SK-N-SH (cell line): ENCODE measurements at regions not wholly inside any gene's neighbourhood (a gene's known extent, or its start where the extent isn't known, plus 50 kb on each side); places are given as distances from the start of the nearest gene placed in this dataset.

ENCODE experiments used
- CTCF ChIA-PET: fragments of 300-600, 350-600 bp; formaldehyde crosslinking; extraction: SDS; loops from one replicate; lab custom pipeline; 2021; lab: Yijun Ruan, JAX
- POLR2A ChIA-PET: fragments of 350-600 bp; sonication (Branson Sonifier 250); formaldehyde crosslinking; extraction: SDS; loops from one replicate; lab custom pipeline; 2020; ENCODE audit warnings: antibody characterized with exemption, inconsistent platforms; lab: Yijun Ruan, JAX
- DNase-seq: peaks from one replicate; pipeline ENCODE4 v3.0.0; 2012
- H2AFZ ChIP-seq: fragments of 200-600 bp; sonication (generic); 2 replicates; pipeline ENCODE4 v1.8.1; 2016; ENCODE audit warnings: antibody characterized with exemption, mild to moderate bottlenecking, low read depth
- H3F3A ChIP-seq: fragments of 200-600 bp; sonication (generic); replicated peaks from 2 replicates; pipeline ENCODE3; 2016; ENCODE audit warnings: antibody characterized with exemption, mild to moderate bottlenecking; ENCODE audit not compliant: insufficient read depth
- H3K27ac ChIP-seq, 2 experiments: fragments of 200-500 bp in 1 of 2; fragments of 200-600 bp in 1 of 2; sonication (Bioruptor generic) in 1 of 2; sonication (generic), shearing (Covaris generic) in 1 of 2; 2 replicates each; pipeline versions ENCODE4 v1.5.1 to v1.6.1; 2014 to 2016; ENCODE audit warnings: low read depth in 2 of 2, inconsistent platforms in 1 of 2, low read length in 1 of 2, mild to moderate bottlenecking in 1 of 2, mixed read lengths in 1 of 2
- H3K27me3 ChIP-seq: fragments of 200-600 bp; sonication (generic), shearing (Covaris generic); 2 replicates; pipeline ENCODE4 v1.6.1; 2016; ENCODE audit warnings: mixed run types; ENCODE audit not compliant: insufficient read depth
- H3K36me3 ChIP-seq, 2 experiments: fragments of 200-500 bp in 1 of 2; fragments of 200-600 bp in 1 of 2; sonication (Bioruptor generic) in 1 of 2; sonication (generic) in 1 of 2; replicated peaks in 1 of 2; 2 replicates each; pipeline versions ENCODE3 to v1.5.1; 2014 to 2016; ENCODE audit warnings: low read length in 1 of 2, mild to moderate bottlenecking in 1 of 2; ENCODE audit not compliant: insufficient read depth in 2 of 2, control insufficient read depth in 1 of 2
- H3K4me1 ChIP-seq, 2 experiments: fragments of 200-500 bp in 1 of 2; fragments of 200-600 bp in 1 of 2; sonication (Bioruptor generic) in 1 of 2; sonication (generic), shearing (Covaris generic) in 1 of 2; 2 replicates each; pipeline versions ENCODE4 v1.5.1 to v1.6.1; 2014 to 2016; ENCODE audit warnings: low read depth in 1 of 2, low read length in 1 of 2, mixed run types in 1 of 2; ENCODE audit not compliant: insufficient read depth in 2 of 2, control insufficient read depth in 1 of 2
- H3K4me2 ChIP-seq: fragments of 200-600 bp; sonication (generic), shearing (Covaris generic); 2 replicates; pipeline ENCODE4 v1.6.1; 2017; ENCODE audit warnings: mixed run types
- H3K4me3 ChIP-seq, 2 experiments: fragments of 200-500 bp in 1 of 2; fragments of 200-600 bp in 1 of 2; sonication (Bioruptor generic) in 1 of 2; sonication (generic), shearing (Covaris generic) in 1 of 2; 2 replicates each; pipeline versions ENCODE4 v1.5.1 to v1.8.1; 2014 to 2016; ENCODE audit warnings: low read depth in 2 of 2, inconsistent platforms in 1 of 2, low read length in 1 of 2, mild to moderate bottlenecking in 1 of 2, mixed read lengths in 1 of 2, moderate library complexity in 1 of 2
- H3K79me2 ChIP-seq: fragments of 200-600 bp; sonication (generic); 2 replicates; pipeline ENCODE4 v1.8.1; 2017; ENCODE audit warnings: mild to moderate bottlenecking; ENCODE audit not compliant: insufficient read depth
- H3K9ac ChIP-seq: fragments of 200-600 bp; sonication (generic); 2 replicates; pipeline ENCODE4 v1.6.1; 2017; ENCODE audit warnings: mixed run types
- H3K9me2 ChIP-seq: fragments of 200-600 bp; sonication (generic); 2 replicates; pipeline ENCODE4 v1.6.1; 2017; ENCODE audit warnings: mixed run types
- H3K9me3 ChIP-seq: fragments of 200-600 bp; sonication (generic); 2 replicates; pipeline ENCODE4 v1.6.1; 2017; ENCODE audit warnings: mixed run types, mild to moderate bottlenecking, moderate library complexity
- H4K20me1 ChIP-seq: fragments of 200-600 bp; sonication (generic); 2 replicates; pipeline ENCODE4 v1.6.1; 2017; ENCODE audit warnings: mild to moderate bottlenecking, mixed run types; ENCODE audit not compliant: insufficient read depth
- CHD2 ChIP-seq: fragments of 150-350 bp; IDR thresholded peaks from 2 replicates; pipeline ENCODE4 v1.6.1; 2018; ENCODE audit warnings: low read length; ENCODE audit not compliant: partially characterized antibody
- ELF1 ChIP-seq: IDR thresholded peaks from 2 replicates; pipeline ENCODE4 v1.4.0; 2012
- EP300 ChIP-seq, 2 experiments: IDR thresholded peaks; 2 replicates each; pipeline versions ENCODE4 v1.4.0 to v1.6.1; 2012; ENCODE audit warnings: borderline replicate concordance in 1 of 2, low read depth in 1 of 2, low read length in 1 of 2
- EZH2phosphoT487 ChIP-seq: fragments of 200-600 bp; sonication (generic); IDR thresholded peaks from 2 replicates; pipeline ENCODE4 v1.6.1; 2017; ENCODE audit warnings: low read depth, mixed run types, mild to moderate bottlenecking, antibody characterized with exemption, moderate library complexity, borderline replicate concordance
- FOSL2 ChIP-seq: IDR thresholded peaks from 2 replicates; pipeline ENCODE4 v1.4.0; 2012; ENCODE audit warnings: low read depth, mild to moderate bottlenecking, moderate library complexity, borderline replicate concordance
- FOXM1 ChIP-seq: IDR thresholded peaks from 2 replicates; pipeline ENCODE4 v1.4.0; 2012; ENCODE audit warnings: low read depth, mild to moderate bottlenecking
- GABPA ChIP-seq: IDR thresholded peaks from 2 replicates; pipeline ENCODE4 v1.4.0; 2012; ENCODE audit warnings: low read depth, mild to moderate bottlenecking
- GATA2 ChIP-seq: sonication (generic); formaldehyde crosslinking; IDR thresholded peaks from 2 replicates; pipeline ENCODE4 v1.5.0; 2020; ENCODE audit warnings: mild to moderate bottlenecking, missing genetic modification reagents
- NFIC ChIP-seq: IDR thresholded peaks from 2 replicates; pipeline ENCODE4 v1.4.0; 2012; ENCODE audit warnings: borderline replicate concordance
- POLR2AphosphoS5 ChIP-seq: IDR thresholded peaks from 2 replicates; pipeline ENCODE4 v1.6.1; 2012; ENCODE audit warnings: low read depth, low read length
- RCOR1 ChIP-seq: fragments of 150-350 bp; IDR thresholded peaks from 2 replicates; pipeline ENCODE4 v1.6.1; 2017; ENCODE audit warnings: antibody characterized with exemption, low read length
- RFX5 ChIP-seq: IDR thresholded peaks from 2 replicates; pipeline ENCODE4 v1.6.1; 2012; ENCODE audit warnings: mild to moderate bottlenecking, improper control_type of control experiment, low read length
- TAF1 ChIP-seq: IDR thresholded peaks from 2 replicates; pipeline ENCODE4 v1.6.1; 2012; ENCODE audit warnings: low read depth, mild to moderate bottlenecking, low read length, moderate library complexity, borderline replicate concordance
- TCF12 ChIP-seq: IDR thresholded peaks from 2 replicates; pipeline ENCODE4 v1.4.0; 2012
- USF1 ChIP-seq: IDR thresholded peaks from 2 replicates; pipeline ENCODE4 v1.4.0; 2012; ENCODE audit warnings: low read depth, borderline replicate concordance
- WGBS: methylation state at CpG from one replicate; pipeline ENCODE4 v1.1.6; 2017; ENCODE audit warnings: low lambda C conversion rate; 5-methylcytosine and 5-hydroxymethylcytosine counted together
- TF ChIP-seq, protein P1 (sequence below): fragments of 150-350 bp; IDR thresholded peaks from 2 replicates; pipeline ENCODE4 v1.6.1; 2016; ENCODE audit warnings: mild to moderate bottlenecking, low read depth, low read length
- TF ChIP-seq, protein P2 (sequence below): fragments of 200-600 bp; sonication (generic); IDR thresholded peaks from 2 replicates; pipeline ENCODE4 v1.6.1; 2017; ENCODE audit warnings: antibody characterized with exemption, mild to moderate bottlenecking, moderate library complexity
- TF ChIP-seq, protein P3 (sequence below): IDR thresholded peaks from 2 replicates; pipeline ENCODE4 v1.4.0; 2012; ENCODE audit warnings: low read depth, borderline replicate concordance
- TF ChIP-seq, protein P4 (sequence below): fragments of 150-350 bp; IDR thresholded peaks from 2 replicates; pipeline ENCODE4 v1.6.1; 2017; ENCODE audit warnings: antibody characterized with exemption, low read length, low read depth, borderline replicate concordance

- no peak for TF ChIP-seq NFIC
These were observed 1047.6 kb upstream of the FANCL start (continued) for GRCh38 chr2:59288771-59289170.

GRCh38 chr2:59282374-59283057, 1041.4 kb upstream of the FANCL start:
- CTCF ChIA-PET: no interaction called here
- Histone ChIP-seq H3K9me2 (no peaks in the 10 kb centered on the region), H3K27ac (peak overlapping the region in 1 of 2 experiments; percentile 58; a peak in 2 of 4 replicates), H3K27me3 (no peaks in the 10 kb centered on the region), H3K4me3 (no peak overlapping the region), H2AFZ (no peak overlapping the region), H3K9me3 (no peaks in the 10 kb centered on the region), H3K9ac (no peak overlapping the region), H3K79me2 (no peaks in the 10 kb centered on the region), H4K20me1 (no peaks in the 10 kb centered on the region), H3K4me2 (no peak overlapping the region), H3K36me3 (no peaks in the 10 kb centered on the region)
- POLR2A ChIA-PET: no interaction called here
- 11% methylated on average over 6 of the region's 6 CpGs for WGBS
- TF ChIP-seq, protein P1, sequence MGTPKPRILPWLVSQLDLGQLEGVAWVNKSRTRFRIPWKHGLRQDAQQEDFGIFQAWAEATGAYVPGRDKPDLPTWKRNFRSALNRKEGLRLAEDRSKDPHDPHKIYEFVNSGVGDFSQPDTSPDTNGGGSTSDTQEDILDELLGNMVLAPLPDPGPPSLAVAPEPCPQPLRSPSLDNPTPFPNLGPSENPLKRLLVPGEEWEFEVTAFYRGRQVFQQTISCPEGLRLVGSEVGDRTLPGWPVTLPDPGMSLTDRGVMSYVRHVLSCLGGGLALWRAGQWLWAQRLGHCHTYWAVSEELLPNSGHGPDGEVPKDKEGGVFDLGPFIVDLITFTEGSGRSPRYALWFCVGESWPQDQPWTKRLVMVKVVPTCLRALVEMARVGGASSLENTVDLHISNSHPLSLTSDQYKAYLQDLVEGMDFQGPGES: no peak
- peak; percentile 56 for TF ChIP-seq RCOR1
- TF ChIP-seq GATA2 (CRISPR knock-in tag): peak; percentile 59
- TF ChIP-seq CHD2: no peak
- TF ChIP-seq, all 33 proteins: peak for 2
- peak; percentile 13 for DNase-seq
- Histone ChIP-seq H3F3A (no peaks in the 10 kb centered on the region), H3K4me1 (peaks cover 0 to 5% of the 10 kb centered on the region in 2 experiments; a peak in 2 of 4 replicates)

- peaks cover 0 to 2% of the 10 kb centered on the region in 2 experiments; a peak in 2 of 4 replicates for H3K4me1 ChIP-seq
- H3K9ac ChIP-seq: no peak overlapping the region
- ChIA-PET POLR2A (no interaction called here), CTCF (no interaction called here)
- TF ChIP-seq POLR2AphosphoS5 (no peak), ELF1 (no peak), GABPA (no peak), USF1 (no peak), FOSL2 (no peak), EP300 (IDR thresholded peaks at IDR 0.05; ENCODE audit: borderline replicate concordance in 1 of 2, low read depth in 1 of 2, low read length in 1 of 2) (no peak), FOXM1 (no peak), TAF1 (no peak), EZH2phosphoT487 (no peak), NFIC (no peak), CHD2 (no peak), RFX5 (no peak), TCF12 (no peak)
- TF ChIP-seq, protein P2, sequence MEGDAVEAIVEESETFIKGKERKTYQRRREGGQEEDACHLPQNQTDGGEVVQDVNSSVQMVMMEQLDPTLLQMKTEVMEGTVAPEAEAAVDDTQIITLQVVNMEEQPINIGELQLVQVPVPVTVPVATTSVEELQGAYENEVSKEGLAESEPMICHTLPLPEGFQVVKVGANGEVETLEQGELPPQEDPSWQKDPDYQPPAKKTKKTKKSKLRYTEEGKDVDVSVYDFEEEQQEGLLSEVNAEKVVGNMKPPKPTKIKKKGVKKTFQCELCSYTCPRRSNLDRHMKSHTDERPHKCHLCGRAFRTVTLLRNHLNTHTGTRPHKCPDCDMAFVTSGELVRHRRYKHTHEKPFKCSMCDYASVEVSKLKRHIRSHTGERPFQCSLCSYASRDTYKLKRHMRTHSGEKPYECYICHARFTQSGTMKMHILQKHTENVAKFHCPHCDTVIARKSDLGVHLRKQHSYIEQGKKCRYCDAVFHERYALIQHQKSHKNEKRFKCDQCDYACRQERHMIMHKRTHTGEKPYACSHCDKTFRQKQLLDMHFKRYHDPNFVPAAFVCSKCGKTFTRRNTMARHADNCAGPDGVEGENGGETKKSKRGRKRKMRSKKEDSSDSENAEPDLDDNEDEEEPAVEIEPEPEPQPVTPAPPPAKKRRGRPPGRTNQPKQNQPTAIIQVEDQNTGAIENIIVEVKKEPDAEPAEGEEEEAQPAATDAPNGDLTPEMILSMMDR: no peak
- TF ChIP-seq, protein P3, sequence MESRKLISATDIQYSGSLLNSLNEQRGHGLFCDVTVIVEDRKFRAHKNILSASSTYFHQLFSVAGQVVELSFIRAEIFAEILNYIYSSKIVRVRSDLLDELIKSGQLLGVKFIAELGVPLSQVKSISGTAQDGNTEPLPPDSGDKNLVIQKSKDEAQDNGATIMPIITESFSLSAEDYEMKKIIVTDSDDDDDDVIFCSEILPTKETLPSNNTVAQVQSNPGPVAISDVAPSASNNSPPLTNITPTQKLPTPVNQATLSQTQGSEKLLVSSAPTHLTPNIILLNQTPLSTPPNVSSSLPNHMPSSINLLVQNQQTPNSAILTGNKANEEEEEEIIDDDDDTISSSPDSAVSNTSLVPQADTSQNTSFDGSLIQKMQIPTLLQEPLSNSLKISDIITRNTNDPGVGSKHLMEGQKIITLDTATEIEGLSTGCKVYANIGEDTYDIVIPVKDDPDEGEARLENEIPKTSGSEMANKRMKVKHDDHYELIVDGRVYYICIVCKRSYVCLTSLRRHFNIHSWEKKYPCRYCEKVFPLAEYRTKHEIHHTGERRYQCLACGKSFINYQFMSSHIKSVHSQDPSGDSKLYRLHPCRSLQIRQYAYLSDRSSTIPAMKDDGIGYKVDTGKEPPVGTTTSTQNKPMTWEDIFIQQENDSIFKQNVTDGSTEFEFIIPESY: no peak
- TF ChIP-seq, protein P4, sequence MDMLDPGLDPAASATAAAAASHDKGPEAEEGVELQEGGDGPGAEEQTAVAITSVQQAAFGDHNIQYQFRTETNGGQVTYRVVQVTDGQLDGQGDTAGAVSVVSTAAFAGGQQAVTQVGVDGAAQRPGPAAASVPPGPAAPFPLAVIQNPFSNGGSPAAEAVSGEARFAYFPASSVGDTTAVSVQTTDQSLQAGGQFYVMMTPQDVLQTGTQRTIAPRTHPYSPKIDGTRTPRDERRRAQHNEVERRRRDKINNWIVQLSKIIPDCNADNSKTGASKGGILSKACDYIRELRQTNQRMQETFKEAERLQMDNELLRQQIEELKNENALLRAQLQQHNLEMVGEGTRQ: no peak
- WGBS: 47% methylated on average over 5 of the region's 5 CpGs
- H3K36me3 ChIP-seq: no peaks in the 10 kb centered on the region
- H2AFZ ChIP-seq: no peak overlapping the region
- no peaks in the 10 kb centered on the region for H3K27me3 ChIP-seq
- H3F3A ChIP-seq: no peaks in the 10 kb centered on the region
- DNase-seq: no peak
- H3K9me2 ChIP-seq: no peaks in the 10 kb centered on the region
- H4K20me1 ChIP-seq: no peaks in the 10 kb centered on the region
- no peaks in the 10 kb centered on the region for H3K9me3 ChIP-seq
- H3K4me2 ChIP-seq: no peak overlapping the region
- no peaks in the 10 kb centered on the region for H3K79me2 ChIP-seq
- no peak overlapping the region for H3K27ac ChIP-seq
- H3K4me3 ChIP-seq: no peak overlapping the region
These were observed 1036.5 kb upstream of the FANCL start for GRCh38 chr2:59277671-59278070.
